Naive thymus-derived CD4-positive, alpha-beta T cell (primary cell): ENCODE measurements at regions not wholly inside any gene's neighbourhood (a gene's known extent, or its start where the extent isn't known, plus 50 kb on each side); places are given as distances from the start of the nearest gene placed in this dataset.

Experiments used
- ATAC-seq: fragments of 150-1000 bp; cut with Tn5 transposase; 2 replicates; pipeline ENCODE4 v1.10.0; 2021; ENCODE audit warnings: mild to moderate bottlenecking, moderate library complexity
- CTCF ChIA-PET: fragments of 350-600 bp; sonication (Branson Sonifier 250); formaldehyde crosslinking; loops from one replicate; lab custom pipeline; 2021; ENCODE audit warnings: antibody characterized with exemption; lab: Charles Lee
- POLR2A ChIA-PET: fragments of 350-600 bp; sonication (Branson Sonifier 250); formaldehyde crosslinking; loops from one replicate; lab custom pipeline; 2021; ENCODE audit warnings: antibody characterized with exemption, inconsistent platforms; lab: Charles Lee
- DNase-seq, 9 donors: peaks; one replicate each; pipeline versions ENCODE4 v3.0.0 to v3.0.0-alpha.2; 2020 to 2022; ENCODE audit warnings: mixed read lengths in 1 of 9
- H3K27ac ChIP-seq: one replicate; pipeline ENCODE4 v1.7.0; 2013; ENCODE audit warnings: mild to moderate bottlenecking, low read depth, low read length, moderate library complexity
- H3K27me3 ChIP-seq, 2 donors: one replicate each; pipeline ENCODE4 v1.7.0; 2013; ENCODE audit warnings: low read length in 2 of 2, mild to moderate bottlenecking in 2 of 2, moderate library complexity in 2 of 2; ENCODE audit not compliant: control insufficient read depth in 2 of 2, insufficient read depth in 2 of 2
- H3K36me3 ChIP-seq, 3 experiments: 1 replicate in 2 of 3; 2 replicates in 1 of 3; pipeline ENCODE4 v1.7.0; 2013; ENCODE audit warnings: low read length in 3 of 3, mild to moderate bottlenecking in 3 of 3, moderate library complexity in 1 of 3; ENCODE audit not compliant: insufficient read depth in 3 of 3, control insufficient read depth in 2 of 3
- H3K4me1 ChIP-seq, 2 donors: one replicate each; pipeline ENCODE4 v1.7.0; 2013; ENCODE audit warnings: low read length in 2 of 2, mild to moderate bottlenecking in 2 of 2, moderate library complexity in 1 of 2; ENCODE audit not compliant: control insufficient read depth in 2 of 2, insufficient read depth in 2 of 2
- H3K4me3 ChIP-seq: 2 replicates; pipeline ENCODE4 v1.7.0; 2013; ENCODE audit warnings: mild to moderate bottlenecking, low read length
- H3K9me3 ChIP-seq, 3 experiments: 1 replicate in 2 of 3; 2 replicates in 1 of 3; pipeline ENCODE4 v1.7.0; 2013; ENCODE audit warnings: low read length in 3 of 3; ENCODE audit not compliant: control insufficient read depth in 2 of 3
- H3K27ac Mint-ChIP-seq, 9 donors: one replicate each; pipeline ENCODE4 v1.8.0; 2020 to 2022; ENCODE audit warnings: mixed read lengths in 9 of 9, mild to moderate bottlenecking in 8 of 9, moderate library complexity in 5 of 9, inconsistent platforms in 2 of 9
- H3K27me3 Mint-ChIP-seq, 5 donors: one replicate each; pipeline ENCODE4 v1.8.0; 2021 to 2022; ENCODE audit warnings: mixed read lengths in 5 of 5, mild to moderate bottlenecking in 1 of 5
- H3K36me3 Mint-ChIP-seq, 5 donors: one replicate each; pipeline ENCODE4 v1.8.0; 2020 to 2022; ENCODE audit warnings: mixed read lengths in 5 of 5, mild to moderate bottlenecking in 3 of 5, inconsistent platforms in 1 of 5
- H3K4me1 Mint-ChIP-seq, 7 donors: one replicate each; pipeline ENCODE4 v1.8.0; 2020 to 2022; ENCODE audit warnings: mixed read lengths in 7 of 7, mild to moderate bottlenecking in 3 of 7, inconsistent platforms in 1 of 7
- H3K4me3 Mint-ChIP-seq, 10 donors: one replicate each; pipeline ENCODE4 v1.8.0; 2020 to 2022; ENCODE audit warnings: mild to moderate bottlenecking in 10 of 10, mixed read lengths in 10 of 10, moderate library complexity in 6 of 10, inconsistent platforms in 2 of 10
- H3K9me3 Mint-ChIP-seq, 11 donors: one replicate each; pipeline ENCODE4 v1.8.0; 2020 to 2022; ENCODE audit warnings: mixed read lengths in 11 of 11, mild to moderate bottlenecking in 4 of 11, inconsistent platforms in 1 of 11, moderate library complexity in 1 of 11
- intact Hi-C, 2 donors: fragments of 100-400 bp; cut with micrococcal nuclease; formaldehyde crosslinking; loops; one replicate each; pipeline ENCODE4 v1.15.1; 2023

DNA sequence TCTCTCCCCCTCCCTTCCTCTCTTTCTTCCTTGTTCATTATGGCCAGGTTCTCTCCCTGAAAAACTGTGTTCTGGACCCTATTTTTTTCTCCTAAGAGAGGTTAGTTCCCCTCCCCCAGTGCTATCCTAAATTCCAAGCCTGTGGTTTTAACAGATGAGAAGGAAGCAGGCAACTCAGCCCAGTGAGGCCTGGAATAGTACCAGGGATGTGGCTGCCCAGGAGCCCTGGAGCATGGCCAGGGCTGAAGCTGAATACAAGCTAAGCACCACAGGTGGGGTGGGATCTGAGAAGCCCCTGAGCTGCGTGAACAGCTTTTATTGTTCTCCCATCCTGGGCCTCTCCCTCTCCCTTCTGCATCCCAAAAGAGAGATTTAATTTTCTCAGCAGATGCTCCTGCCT lies 1581.3 kb upstream of the TMEM132C start:
- no peaks in the 10 kb centered on the region for H3K4me1 ChIP-seq
- H3K27me3 Mint-ChIP-seq: peaks cover 0 to 5% (median 0%) of the 10 kb centered on the region in 5 donors
- no peaks in the 10 kb centered on the region for H3K36me3 ChIP-seq
- H3K9me3 ChIP-seq: no peaks in the 10 kb centered on the region
- H3K4me1 Mint-ChIP-seq: no peaks in the 10 kb centered on the region
- peaks cover 0 to 6% (median 0%) of the 10 kb centered on the region in 5 donors for H3K36me3 Mint-ChIP-seq
- POLR2A ChIA-PET: no interaction called here
- H3K27ac ChIP-seq: no peak overlapping the region
- no peak overlapping the region for H3K4me3 Mint-ChIP-seq
- CTCF ChIA-PET: no interaction called here
- intact Hi-C loops: no loop called here
- H3K9me3 Mint-ChIP-seq: peaks cover 3 to 19% (median 9%) of the 10 kb centered on the region in 11 donors
- DNase-seq (no peak), ATAC-seq (no peak)
- H3K4me3 ChIP-seq: no peak overlapping the region
- H3K27ac Mint-ChIP-seq: no peak overlapping the region
- no peaks in the 10 kb centered on the region for H3K27me3 ChIP-seq

- ChIA-PET CTCF (no interaction called here), POLR2A (no interaction called here)
- H3K27me3 ChIP-seq: no peaks in the 10 kb centered on the region
- ATAC-seq: no peak
- Mint-ChIP-seq H3K27ac (no peak overlapping the region), H3K4me1 (no peaks in the 10 kb centered on the region), H3K4me3 (no peak overlapping the region), H3K9me3 (peaks cover 0 to 11% (median 6%) of the 10 kb centered on the region in 11 donors), H3K27me3 (no peaks in the 10 kb centered on the region), H3K36me3 (peaks cover 0 to 6% (median 0%) of the 10 kb centered on the region in 5 donors)
- no peak overlapping the region for H3K4me3 ChIP-seq
- H3K27ac ChIP-seq: no peak overlapping the region
- H3K4me1 ChIP-seq: no peaks in the 10 kb centered on the region
- intact Hi-C loops: no loop called here
- no peaks in the 10 kb centered on the region for H3K9me3 ChIP-seq
- DNase-seq: no peak
- no peaks in the 10 kb centered on the region for H3K36me3 ChIP-seq
Observed at GRCh38 chr12:126688556-126688955, 1578.4 kb upstream of the TMEM132C start.

DNA sequence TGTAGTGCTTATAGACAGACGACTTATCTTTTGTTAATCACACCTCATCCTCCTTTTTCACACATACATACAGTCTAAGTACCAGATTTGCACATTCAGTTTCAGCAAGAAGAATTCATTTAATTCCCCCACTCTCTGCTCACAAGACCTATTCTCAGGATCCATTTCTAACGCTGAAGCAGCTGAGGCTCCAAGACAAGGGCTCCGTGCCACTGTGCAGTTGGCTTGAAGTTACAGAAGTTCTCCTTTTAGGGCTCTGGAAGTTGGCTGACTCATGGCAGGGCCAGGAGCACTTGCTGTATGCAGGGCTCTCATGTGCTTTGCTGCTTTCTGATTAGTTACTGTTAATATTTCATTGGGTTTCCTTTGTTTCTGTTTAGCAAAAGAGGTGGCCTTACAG lies 1566.9 kb upstream of the TMEM132C start:
- intact Hi-C loops: no loop called here
- POLR2A ChIA-PET: no interaction called here
- Mint-ChIP-seq H3K9me3 (peaks cover 0 to 5% (median 0%) of the 10 kb centered on the region in 11 donors), H3K4me3 (no peak overlapping the region), H3K36me3 (peaks cover 0 to 3% (median 0%) of the 10 kb centered on the region in 5 donors), H3K27me3 (no peaks in the 10 kb centered on the region), H3K4me1 (no peaks in the 10 kb centered on the region), H3K27ac (no peak overlapping the region)
- H3K4me3 ChIP-seq: no peak overlapping the region
- DNase-seq (no peak), ATAC-seq (no peak)
- no peaks in the 10 kb centered on the region for H3K4me1 ChIP-seq
- H3K27ac ChIP-seq: no peak overlapping the region
- CTCF ChIA-PET: no interaction called here
- no peaks in the 10 kb centered on the region for H3K27me3 ChIP-seq
- no peaks in the 10 kb centered on the region for H3K9me3 ChIP-seq
- no peaks in the 10 kb centered on the region for H3K36me3 ChIP-seq

GRCh38 chr12:126704609-126705008 lies 1562.4 kb upstream of the TMEM132C start:
- DNase-seq (no peak), ATAC-seq (no peak)
- ChIA-PET POLR2A (no interaction called here), CTCF (interaction anchor here (0.6 kb wide), 1 partner anchor 1521 kb away, joined by 3 read pairs; no protein-coding TSS in a partner anchor)
- H3K9me3 ChIP-seq: no peaks in the 10 kb centered on the region
- Mint-ChIP-seq H3K36me3 (peaks cover 0 to 3% (median 0%) of the 10 kb centered on the region in 5 donors), H3K4me1 (peaks cover 0 to 10% (median 0%) of the 10 kb centered on the region in 7 donors), H3K27ac (no peak overlapping the region), H3K4me3 (no peak overlapping the region), H3K9me3 (peaks cover 0 to 5% (median 0%) of the 10 kb centered on the region in 11 donors), H3K27me3 (peaks cover 0 to 4% (median 0%) of the 10 kb centered on the region in 5 donors)
- no peaks in the 10 kb centered on the region for H3K27me3 ChIP-seq
- no peak overlapping the region for H3K4me3 ChIP-seq
- no peaks in the 10 kb centered on the region for H3K4me1 ChIP-seq
- H3K27ac ChIP-seq: no peak overlapping the region
- H3K36me3 ChIP-seq: no peaks in the 10 kb centered on the region
- intact Hi-C loops: no loop called here

DNA sequence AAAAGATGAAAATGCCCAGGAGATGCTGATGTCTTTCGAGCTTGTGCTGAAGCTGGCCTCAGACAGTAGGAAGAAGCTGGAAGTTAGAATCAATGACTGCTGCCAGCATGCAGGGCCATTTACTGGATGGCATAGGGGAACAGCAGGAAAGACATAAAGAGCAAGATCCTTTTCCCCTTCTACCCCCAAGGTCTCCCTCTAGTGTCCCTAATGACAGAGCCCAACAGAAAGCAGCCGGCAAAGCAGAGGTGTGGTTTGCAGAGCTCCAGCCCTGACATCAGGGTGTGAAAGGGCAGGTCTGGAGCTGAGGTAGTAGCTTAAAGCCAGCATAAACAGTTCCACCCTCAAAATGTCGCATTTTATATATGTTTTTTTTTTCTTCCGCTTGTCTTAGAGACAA lies 1560.7 kb upstream of the TMEM132C start:
- DNase-seq: no peak
- H3K9me3 ChIP-seq: no peaks in the 10 kb centered on the region
- no peaks in the 10 kb centered on the region for H3K27me3 ChIP-seq
- no peaks in the 10 kb centered on the region for H3K36me3 Mint-ChIP-seq
- no peaks in the 10 kb centered on the region for H3K4me1 ChIP-seq
- H3K9me3 Mint-ChIP-seq: peaks cover 0 to 5% (median 0%) of the 10 kb centered on the region in 11 donors
- no peak for ATAC-seq
- H3K27me3 Mint-ChIP-seq: peaks cover 0 to 4% (median 0%) of the 10 kb centered on the region in 5 donors
- intact Hi-C loops: no loop called here
- H3K36me3 ChIP-seq: no peaks in the 10 kb centered on the region
- H3K4me1 Mint-ChIP-seq: peaks cover 0 to 10% (median 0%) of the 10 kb centered on the region in 7 donors
- H3K27ac ChIP-seq: no peak overlapping the region
- H3K4me3 Mint-ChIP-seq: no peak overlapping the region
- no peak overlapping the region for H3K4me3 ChIP-seq
- POLR2A ChIA-PET: no interaction called here
- H3K27ac Mint-ChIP-seq: no peak overlapping the region
- CTCF ChIA-PET: no interaction called here

DNA sequence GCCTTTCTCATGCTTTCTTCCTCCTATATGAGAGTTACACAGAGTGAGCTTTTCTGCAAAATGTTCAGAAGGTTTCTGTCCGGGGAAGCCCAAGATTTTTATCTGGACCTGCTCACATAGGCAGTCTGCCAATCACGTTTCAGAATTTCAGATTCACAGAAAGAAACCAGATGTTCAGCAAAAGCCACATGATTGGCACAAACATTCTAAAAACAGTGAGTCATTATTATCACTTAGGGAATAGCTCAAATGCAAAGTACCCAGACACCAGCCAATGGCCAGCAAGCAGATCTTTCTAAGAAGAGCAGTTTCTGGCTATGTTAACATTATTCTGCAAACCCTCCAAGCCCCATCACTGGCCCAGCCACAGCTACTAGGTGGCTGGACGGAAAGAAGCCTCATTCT lies 1558.5 kb upstream of the TMEM132C start:
- H3K36me3 Mint-ChIP-seq: no peaks in the 10 kb centered on the region
- H3K4me3 ChIP-seq: no peak overlapping the region
- peaks cover 0 to 4% (median 0%) of the 10 kb centered on the region in 5 donors for H3K27me3 Mint-ChIP-seq
- no peak overlapping the region for H3K4me3 Mint-ChIP-seq
- H3K4me1 Mint-ChIP-seq: peaks cover 0 to 10% (median 0%) of the 10 kb centered on the region in 7 donors
- no peak overlapping the region for H3K27ac Mint-ChIP-seq
- no peak overlapping the region for H3K27ac ChIP-seq
- peaks cover 0 to 5% (median 0%) of the 10 kb centered on the region in 11 donors for H3K9me3 Mint-ChIP-seq
- ChIA-PET POLR2A (no interaction called here), CTCF (no interaction called here)
- H3K4me1 ChIP-seq: no peaks in the 10 kb centered on the region
- intact Hi-C loops: no loop called here
- no peak for DNase-seq
- no peaks in the 10 kb centered on the region for H3K36me3 ChIP-seq
- H3K9me3 ChIP-seq: no peaks in the 10 kb centered on the region
- peak; percentile 12 for ATAC-seq
- H3K27me3 ChIP-seq: no peaks in the 10 kb centered on the region

DNA sequence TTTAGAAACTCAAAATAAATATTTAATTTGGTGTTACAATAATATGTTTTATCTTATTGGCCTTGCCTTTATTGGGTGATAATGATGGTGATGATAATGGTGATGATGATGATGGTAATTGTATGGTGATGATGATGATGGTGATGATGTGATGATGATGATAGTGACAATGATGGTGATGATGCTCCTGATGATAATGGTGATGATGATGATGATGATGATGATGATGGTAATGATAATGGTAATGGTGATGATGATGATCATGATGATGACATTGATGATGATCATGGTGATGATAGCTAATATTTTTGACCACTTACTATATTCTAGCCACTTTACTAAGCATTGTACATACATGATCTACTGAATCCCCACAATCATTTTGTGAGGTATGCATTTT lies 1548.6 kb upstream of the TMEM132C start:
- no peaks in the 10 kb centered on the region for H3K27me3 ChIP-seq
- Mint-ChIP-seq H3K27ac (no peak overlapping the region), H3K9me3 (peaks cover 5 to 30% (median 8%) of the 10 kb centered on the region in 11 donors), H3K36me3 (peaks cover 0 to 6% (median 0%) of the 10 kb centered on the region in 5 donors), H3K4me1 (no peaks in the 10 kb centered on the region), H3K27me3 (peaks cover 0 to 6% (median 4%) of the 10 kb centered on the region in 5 donors), H3K4me3 (no peak overlapping the region)
- H3K4me1 ChIP-seq: no peaks in the 10 kb centered on the region
- ChIA-PET CTCF (no interaction called here), POLR2A (no interaction called here)
- H3K27ac ChIP-seq: no peak overlapping the region
- H3K4me3 ChIP-seq: no peak overlapping the region
- intact Hi-C loops: no loop called here
- ATAC-seq: no peak
- no peaks in the 10 kb centered on the region for H3K36me3 ChIP-seq
- no peak for DNase-seq
- H3K9me3 ChIP-seq: no peaks in the 10 kb centered on the region
